ENCODE measurements at regions not wholly inside any gene's neighbourhood (a gene's known extent, or its start where the extent isn't known, plus 50 kb on each side); places are given as distances from the start of the nearest gene placed in this dataset.

- no peak for TF ChIP-seq CTCF (IDR thresholded peaks at IDR 0.05)
- TF ChIP-seq POLR2A (IDR thresholded peaks at IDR 0.05): no peak
- no peak for TF ChIP-seq EP300 (IDR thresholded peaks at IDR 0.05)
Measured at GRCh38 chr1:55309786-55310504, 94.8 kb upstream of the USP24 start.

All from suprapubic skin (tissue), 3 donors.